HepG2 (cell line): ENCODE measurements at regions not wholly inside any gene's neighbourhood (a gene's known extent, or its start where the extent isn't known, plus 50 kb on each side); places are given as distances from the start of the nearest gene placed in this dataset.

Experiments
- ATAC-seq: fragments of 200-7000 bp; cut with Tn5 transposase; 3 replicates; pipeline ENCODE4 v1.9.1; 2020; ENCODE audit warnings: mild to moderate bottlenecking, moderate library complexity
- BruUV-seq: library from RNA; stranded (reverse); fragments of 400-500 nt; replicated peaks from 2 replicates; lab custom pipeline; 2021; lab: Mats Ljungman, UMichigan
- CTCF ChIA-PET: fragments of 300-600 bp; formaldehyde crosslinking; extraction: SDS; loops from one replicate; lab custom pipeline; 2021; ENCODE audit warnings: low total read pairs, inconsistent platforms, low intra/inter-chr PET ratio; lab: Yijun Ruan, JAX
- POLR2A ChIA-PET: fragments of 350-600 bp; sonication (Branson Sonifier 250); formaldehyde crosslinking; loops from one replicate; lab custom pipeline; 2020; ENCODE audit warnings: antibody characterized with exemption, inconsistent platforms; lab: Yijun Ruan, JAX
- DNase-seq: peaks from one replicate; pipeline ENCODE4 v3.0.0-alpha.2; 2015; ENCODE audit warnings: low spot score
- FAIRE-seq: peaks from 3 replicates; lab custom pipeline; 2011; peaks lifted over from hg19 to GRCh38; lab: Jason Lieb, UNC
- H2AFZ ChIP-seq: one replicate; pipeline ENCODE4 v1.6.1; 2011; ENCODE audit warnings: low read length, inconsistent platforms
- H3K27ac ChIP-seq: fragments of 300-600 bp; 3 replicates; pipeline ENCODE4 v1.8.0; 2011; ENCODE audit warnings: mixed run types, mild to moderate bottlenecking, mixed read lengths, low read length, inconsistent platforms; ENCODE audit not compliant: insufficient read depth; ENCODE audit errors: extremely low read length
- H3K27me3 ChIP-seq, 2 experiments: fragments of 200-600 bp in 1 of 2; 2 replicates in 1 of 2; 3 replicates in 1 of 2; pipeline versions ENCODE4 v1.6.0 to v1.8.0; 2011; ENCODE audit warnings: low read length in 2 of 2, mild to moderate bottlenecking in 2 of 2, moderate library complexity in 2 of 2, inconsistent platforms in 1 of 2; ENCODE audit not compliant: insufficient read depth in 2 of 2, control insufficient read depth in 1 of 2
- H3K36me3 ChIP-seq, 2 experiments: fragments of 200-600 bp in 1 of 2; replicated peaks in 1 of 2; 2 replicates in 1 of 2; 3 replicates in 1 of 2; pipeline versions ENCODE4 v1.5.1 to v1.8.0; 2011; ENCODE audit warnings: low read length in 2 of 2, inconsistent platforms in 1 of 2; ENCODE audit not compliant: insufficient read depth in 2 of 2, control insufficient read depth in 1 of 2
- H3K4me1 ChIP-seq: 2 replicates; pipeline ENCODE4 v1.5.1; 2012; ENCODE audit warnings: low read length, inconsistent platforms; ENCODE audit not compliant: insufficient read depth
- H3K4me2 ChIP-seq: 2 replicates; pipeline ENCODE4 v1.6.0; 2011; ENCODE audit warnings: low read depth, low read length, inconsistent platforms
- H3K4me3 ChIP-seq, 3 experiments: fragments of 200-600 bp in 1 of 3; sonication (generic), shearing (Covaris generic) in 1 of 3; replicated peaks in 1 of 3; 2 replicates each; pipeline ENCODE4 v1.5.1; 2011 to 2016; ENCODE audit warnings: low read length in 3 of 3, inconsistent platforms in 2 of 3, low read depth in 2 of 3, mild to moderate bottlenecking in 2 of 3, control low read depth in 1 of 3, mixed read lengths in 1 of 3; ENCODE audit not compliant: insufficient read depth in 1 of 3
- H3K79me2 ChIP-seq: one replicate; pipeline ENCODE4 v1.6.1; 2011; ENCODE audit warnings: low read length, inconsistent platforms; ENCODE audit not compliant: insufficient read depth
- H3K9ac ChIP-seq: 2 replicates; pipeline ENCODE4 v1.6.0; 2011; ENCODE audit warnings: mild to moderate bottlenecking, low read depth, low read length, inconsistent platforms; ENCODE audit not compliant: insufficient read depth
- H3K9me3 ChIP-seq: 2 replicates; pipeline ENCODE4 v1.5.1; 2012; ENCODE audit warnings: mild to moderate bottlenecking, low read length
- H4K20me1 ChIP-seq: 2 replicates; pipeline ENCODE4 v1.6.0; 2011; ENCODE audit warnings: inconsistent platforms, mild to moderate bottlenecking, low read length, moderate library complexity; ENCODE audit not compliant: insufficient read depth
- ARNTL ChIP-seq: sonication (generic); formaldehyde crosslinking; IDR thresholded peaks from 2 replicates; pipeline ENCODE4 v1.4.0; 2020; ENCODE audit warnings: mild to moderate bottlenecking, missing genetic modification reagents
- MAFK ChIP-seq, 2 experiments: IDR thresholded peaks in 1 of 2; conservative IDR thresholded peaks in 1 of 2; 2 replicates each; pipeline ENCODE4 v1.6.1; 2011; ENCODE audit warnings: improper control_type of control experiment in 2 of 2, low read length in 2 of 2
- NR2F1 ChIP-seq, 2 experiments: fragments of 450-650 bp in 1 of 2; formaldehyde crosslinking in 1 of 2; IDR thresholded peaks; 2 replicates each; pipeline versions ENCODE4 v1.5.0 to v1.6.1; 2016 to 2020; ENCODE audit warnings: mild to moderate bottlenecking in 1 of 2, missing compliant biosample characterization in 1 of 2, missing genetic modification reagents in 1 of 2, moderate library complexity in 1 of 2
- PCBP1 ChIP-seq: fragments of 200-400 bp; formaldehyde crosslinking; IDR thresholded peaks from 2 replicates; pipeline ENCODE4 v1.6.1; 2017; ENCODE audit warnings: mild to moderate bottlenecking, low read depth, low read length, borderline replicate concordance
- TARDBP ChIP-seq: sonication (generic); formaldehyde crosslinking; IDR thresholded peaks from 2 replicates; pipeline ENCODE4 v1.8.0; 2022; ENCODE audit warnings: mild to moderate bottlenecking, missing genetic modification reagents
- XRCC5 ChIP-seq: fragments of 200-400 bp; formaldehyde crosslinking; optimal IDR thresholded peaks from 2 replicates; pipeline ENCODE3; 2017; ENCODE audit warnings: mild to moderate bottlenecking, low read length
- ZNF788 ChIP-seq: sonication (generic); formaldehyde crosslinking; IDR thresholded peaks from 2 replicates; pipeline ENCODE4 v1.5.0; 2020; ENCODE audit warnings: mild to moderate bottlenecking, missing genetic modification reagents, borderline replicate concordance
- ZNF83 ChIP-seq: sonication (generic); formaldehyde crosslinking; IDR thresholded peaks from 2 replicates; pipeline ENCODE4 v1.4.0; 2020; ENCODE audit warnings: missing genetic modification reagents, mild to moderate bottlenecking, borderline replicate concordance
- ZNF878 ChIP-seq: sonication (generic); formaldehyde crosslinking; IDR thresholded peaks from 2 replicates; pipeline ENCODE4 v1.8.1; 2023; ENCODE audit warnings: mild to moderate bottlenecking, missing genetic modification reagents, moderate library complexity
- WGBS: methylation state at CpG from one replicate; pipeline ENCODE4 v1.1.6; 2017; ENCODE audit warnings: low lambda C conversion rate; 5-methylcytosine and 5-hydroxymethylcytosine counted together
- in situ Hi-C: cut with HindIII; loops from 2 replicates; pipeline ENCODE4 v1.10.0; 2017; ENCODE audit warnings: low pct_unique_long_range_greater_than_20kb; ENCODE audit not compliant: extremely low pct_ligation_motif_present
- intact Hi-C: fragments of 100-400 bp; cut with micrococcal nuclease; formaldehyde crosslinking; loops from one replicate; pipeline ENCODE4 v1.10.0; 2022; ENCODE audit not compliant: unreplicated experiment
- TF ChIP-seq, protein P1 (sequence below): IDR thresholded peaks from 2 replicates; pipeline ENCODE4 v1.4.0; 2020; ENCODE audit warnings: mild to moderate bottlenecking, missing genetic modification reagents
- TF ChIP-seq, protein P2 (sequence below): IDR thresholded peaks from 2 replicates; pipeline ENCODE4 v1.6.1; 2016

DNA sequence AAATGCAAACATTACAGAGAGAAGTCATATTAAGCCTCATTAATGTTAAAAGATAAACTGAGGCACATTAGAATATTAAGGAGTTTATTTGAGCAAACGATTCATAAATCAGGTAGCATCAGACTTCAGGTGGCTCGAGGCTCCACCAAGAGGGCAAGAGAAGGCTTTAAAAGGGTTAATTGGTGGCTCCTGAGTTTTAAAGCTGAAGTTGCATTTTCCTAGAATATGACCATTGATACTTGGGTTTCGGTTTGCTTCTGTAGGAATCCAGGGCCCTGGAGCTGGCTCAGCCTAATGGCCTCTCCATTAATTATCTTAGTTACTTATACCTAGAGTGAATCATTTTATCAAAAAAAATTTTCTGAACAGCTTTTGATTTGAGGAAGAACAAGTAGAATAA is 123.7 kb upstream of the NABP1 start:
- TF ChIP-seq NR2F1 (CRISPR knock-in tag; IDR thresholded peaks at IDR 0.05) (no peak), MAFK (conservative IDR thresholded peaks at IDR 0.05 in 1 of 2, IDR thresholded peaks at IDR 0.05 in 1 of 2; ENCODE audit: low read length in 2 of 2) (peak; percentile 51 to 53; a peak in 3 of 4 replicates)
- no peaks in the 10 kb centered on the region for H3K9me3 ChIP-seq
- no peak overlapping the region for H2AFZ ChIP-seq
- in situ Hi-C loops = no loop called here
- no peak overlapping the region for H3K4me2 ChIP-seq
- H3K27ac ChIP-seq = no peak overlapping the region
- FAIRE-seq (no peak), DNase-seq (no peak), ATAC-seq (no peak)
- POLR2A ChIA-PET = interaction anchor here (1.2 kb wide), 1 partner anchor 608 kb away, joined by 4 read pairs; no protein-coding TSS in a partner anchor
- no peaks in the 10 kb centered on the region for H3K4me1 ChIP-seq
- CTCF ChIA-PET = interaction anchor here (1.3 to 1.9 kb wide), 2 partner anchors 136 to 204 kb away, joined by 4 to 25 read pairs; no protein-coding TSS in a partner anchor
- H3K9ac ChIP-seq = no peak overlapping the region
- peaks cover 0 to 7% of the 10 kb centered on the region in 2 experiments; a peak in 2 of 5 replicates for H3K27me3 ChIP-seq
- intact Hi-C loops = loop anchor here (2.0 kb wide), 1 partner anchor 733 kb away; no protein-coding TSS in a partner anchor
- H3K36me3 ChIP-seq = no peaks in the 10 kb centered on the region
- 4% methylated on average over 3 of the region's 3 CpGs for WGBS
- no peak overlapping the region for H3K4me3 ChIP-seq
- no TSS peak for BruUV-seq
- H4K20me1 ChIP-seq = no peaks in the 10 kb centered on the region
- no peaks in the 10 kb centered on the region for H3K79me2 ChIP-seq

DNA sequence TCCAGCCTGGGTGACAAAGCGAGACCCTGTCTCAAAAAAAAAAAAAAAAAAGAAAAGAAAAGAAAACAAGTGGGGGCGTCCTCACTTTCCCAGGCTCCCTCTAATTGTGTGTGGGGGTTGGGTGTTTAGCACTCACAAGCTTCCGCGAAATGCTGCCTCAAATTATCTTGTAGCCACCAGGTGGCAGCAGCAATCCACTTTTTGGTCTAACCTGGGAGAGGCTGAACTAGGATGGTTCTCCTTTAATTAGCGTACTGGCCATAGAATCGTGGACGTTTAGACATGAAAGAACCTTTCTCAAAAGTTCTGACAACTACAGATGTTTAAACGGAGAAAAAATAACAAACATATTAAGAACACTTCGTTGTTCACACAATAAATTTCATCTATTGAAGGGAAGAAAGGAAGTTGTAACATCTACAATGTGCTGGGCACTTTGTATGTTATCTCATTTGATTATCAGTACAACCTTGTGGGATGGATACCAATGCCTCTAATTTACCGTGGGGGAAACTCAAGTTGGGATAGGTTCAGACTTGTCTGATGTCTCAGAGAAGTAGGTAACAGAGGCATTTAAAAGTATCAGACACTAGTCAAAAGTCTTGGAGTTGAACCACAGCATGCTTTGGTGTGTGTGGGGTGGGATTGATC is 122.7 kb upstream of the NABP1 start:
- no peak overlapping the region for H3K4me2 ChIP-seq
- no peaks in the 10 kb centered on the region for H3K4me1 ChIP-seq
- H3K4me3 ChIP-seq = no peak overlapping the region
- no peaks in the 10 kb centered on the region for H4K20me1 ChIP-seq
- H3K9ac ChIP-seq = no peak overlapping the region
- POLR2A ChIA-PET = interaction anchor here (1.2 to 1.9 kb wide), 2 partner anchors 122 to 607 kb away, joined by 4 to 6 read pairs; partner anchors contain the start of gene NABP1
- DNase-seq = peak; percentile 73
- H3K79me2 ChIP-seq = no peaks in the 10 kb centered on the region
- WGBS = 4% methylated on average over 10 of the region's 10 CpGs
- no peak overlapping the region for H2AFZ ChIP-seq
- FAIRE-seq = peak; percentile 98
- no peaks in the 10 kb centered on the region for H3K36me3 ChIP-seq
- H3K27ac ChIP-seq = no peak overlapping the region
- H3K27me3 ChIP-seq = peaks cover 0 to 7% of the 10 kb centered on the region in 2 experiments; a peak in 2 of 5 replicates
- ATAC-seq = peak; percentile 97
- no peaks in the 10 kb centered on the region for H3K9me3 ChIP-seq
- no TSS peak for BruUV-seq
- CTCF ChIA-PET = interaction anchor here (1.3 to 1.9 kb wide), 4 partner anchors 135 to 608 kb away, joined by 4 to 25 read pairs (median 7); no protein-coding TSS in a partner anchor
- in situ Hi-C loops = loop anchor here (5.0 kb wide), 1 partner anchor 607 kb away; no protein-coding TSS in a partner anchor
- intact Hi-C loops = loop anchor here (1.0 to 2.0 kb wide), 5 partner anchors 136 to 732 kb away; no protein-coding TSS in a partner anchor
- TF ChIP-seq, protein P1, sequence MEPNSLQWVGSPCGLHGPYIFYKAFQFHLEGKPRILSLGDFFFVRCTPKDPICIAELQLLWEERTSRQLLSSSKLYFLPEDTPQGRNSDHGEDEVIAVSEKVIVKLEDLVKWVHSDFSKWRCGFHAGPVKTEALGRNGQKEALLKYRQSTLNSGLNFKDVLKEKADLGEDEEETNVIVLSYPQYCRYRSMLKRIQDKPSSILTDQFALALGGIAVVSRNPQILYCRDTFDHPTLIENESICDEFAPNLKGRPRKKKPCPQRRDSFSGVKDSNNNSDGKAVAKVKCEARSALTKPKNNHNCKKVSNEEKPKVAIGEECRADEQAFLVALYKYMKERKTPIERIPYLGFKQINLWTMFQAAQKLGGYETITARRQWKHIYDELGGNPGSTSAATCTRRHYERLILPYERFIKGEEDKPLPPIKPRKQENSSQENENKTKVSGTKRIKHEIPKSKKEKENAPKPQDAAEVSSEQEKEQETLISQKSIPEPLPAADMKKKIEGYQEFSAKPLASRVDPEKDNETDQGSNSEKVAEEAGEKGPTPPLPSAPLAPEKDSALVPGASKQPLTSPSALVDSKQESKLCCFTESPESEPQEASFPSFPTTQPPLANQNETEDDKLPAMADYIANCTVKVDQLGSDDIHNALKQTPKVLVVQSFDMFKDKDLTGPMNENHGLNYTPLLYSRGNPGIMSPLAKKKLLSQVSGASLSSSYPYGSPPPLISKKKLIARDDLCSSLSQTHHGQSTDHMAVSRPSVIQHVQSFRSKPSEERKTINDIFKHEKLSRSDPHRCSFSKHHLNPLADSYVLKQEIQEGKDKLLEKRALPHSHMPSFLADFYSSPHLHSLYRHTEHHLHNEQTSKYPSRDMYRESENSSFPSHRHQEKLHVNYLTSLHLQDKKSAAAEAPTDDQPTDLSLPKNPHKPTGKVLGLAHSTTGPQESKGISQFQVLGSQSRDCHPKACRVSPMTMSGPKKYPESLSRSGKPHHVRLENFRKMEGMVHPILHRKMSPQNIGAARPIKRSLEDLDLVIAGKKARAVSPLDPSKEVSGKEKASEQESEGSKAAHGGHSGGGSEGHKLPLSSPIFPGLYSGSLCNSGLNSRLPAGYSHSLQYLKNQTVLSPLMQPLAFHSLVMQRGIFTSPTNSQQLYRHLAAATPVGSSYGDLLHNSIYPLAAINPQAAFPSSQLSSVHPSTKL (CRISPR knock-in tag) = 0 out of 2 replicates have a peak, but pooled peaks have one; percentile 29
- no peak for TF ChIP-seq ZNF878 (CRISPR knock-in tag)
- 0 out of 2 replicates have a peak, but pooled peaks have one; percentile 12 for TF ChIP-seq TARDBP (CRISPR knock-in tag)
- no peak for TF ChIP-seq ZNF788 (CRISPR knock-in tag)
- TF ChIP-seq, protein P2, sequence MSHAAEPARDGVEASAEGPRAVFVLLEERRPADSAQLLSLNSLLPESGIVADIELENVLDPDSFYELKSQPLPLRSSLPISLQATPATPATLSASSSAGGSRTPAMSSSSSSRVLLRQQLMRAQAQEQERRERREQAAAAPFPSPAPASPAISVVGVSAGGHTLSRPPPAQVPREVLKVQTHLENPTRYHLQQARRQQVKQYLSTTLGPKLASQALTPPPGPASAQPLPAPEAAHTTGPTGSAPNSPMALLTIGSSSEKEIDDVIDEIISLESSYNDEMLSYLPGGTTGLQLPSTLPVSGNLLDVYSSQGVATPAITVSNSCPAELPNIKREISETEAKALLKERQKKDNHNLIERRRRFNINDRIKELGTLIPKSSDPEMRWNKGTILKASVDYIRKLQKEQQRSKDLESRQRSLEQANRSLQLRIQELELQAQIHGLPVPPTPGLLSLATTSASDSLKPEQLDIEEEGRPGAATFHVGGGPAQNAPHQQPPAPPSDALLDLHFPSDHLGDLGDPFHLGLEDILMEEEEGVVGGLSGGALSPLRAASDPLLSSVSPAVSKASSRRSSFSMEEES (CRISPR knock-in tag) = 0 out of 2 replicates have a peak, but pooled peaks have one; percentile 31
- peak; percentile 40 for TF ChIP-seq XRCC5
- TF ChIP-seq ZNF83 (CRISPR knock-in tag) = no peak
- TF ChIP-seq ARNTL (CRISPR knock-in tag) = no peak
- no peak for TF ChIP-seq PCBP1
